Ishikawa (cell line): ENCODE measurements at regions not wholly inside any gene's neighbourhood (a gene's known extent, or its start where the extent isn't known, plus 50 kb on each side); places are given as distances from the start of the nearest gene placed in this dataset.

Experiments
- CEBPB ChIP-seq: IDR thresholded peaks from 2 replicates; pipeline ENCODE4 v1.6.1; 2012
- CREB1 ChIP-seq: IDR thresholded peaks from 2 replicates; pipeline ENCODE4 v1.6.1; 2012; ENCODE audit warnings: low read depth
- EGR1 ChIP-seq: IDR thresholded peaks from 2 replicates; pipeline ENCODE4 v1.6.1; 2012
- EP300 ChIP-seq: IDR thresholded peaks from 2 replicates; pipeline ENCODE4 v1.6.1; 2012; ENCODE audit warnings: borderline replicate concordance
- FOXM1 ChIP-seq: IDR thresholded peaks from 2 replicates; pipeline ENCODE4 v1.6.1; 2012; ENCODE audit warnings: low read depth, borderline replicate concordance
- NFIC ChIP-seq: IDR thresholded peaks from 2 replicates; pipeline ENCODE4 v1.6.1; 2012
- RAD21 ChIP-seq: IDR thresholded peaks from 2 replicates; pipeline ENCODE4 v1.6.1; 2012; ENCODE audit warnings: low read depth
- TAF1 ChIP-seq: IDR thresholded peaks from 2 replicates; pipeline ENCODE4 v1.6.1; 2012; ENCODE audit warnings: low read depth, mild to moderate bottlenecking
- TCF12 ChIP-seq: IDR thresholded peaks from 2 replicates; pipeline ENCODE4 v1.6.1; 2012; ENCODE audit warnings: low read depth
- TEAD4 ChIP-seq: IDR thresholded peaks from 2 replicates; pipeline ENCODE4 v1.6.1; 2012
- YY1 ChIP-seq: IDR thresholded peaks from 2 replicates; pipeline ENCODE4 v1.6.1; 2012; ENCODE audit warnings: low read depth
- ZBTB7A ChIP-seq: IDR thresholded peaks from 2 replicates; pipeline ENCODE4 v1.6.1; 2012; ENCODE audit warnings: low read depth
- TF ChIP-seq, protein P1 (sequence below): IDR thresholded peaks from 2 replicates; pipeline ENCODE4 v1.6.1; 2012
- TF ChIP-seq, protein P2 (sequence below): IDR thresholded peaks from 2 replicates; pipeline ENCODE4 v1.6.1; 2012
- TF ChIP-seq, protein P3 (sequence below): IDR thresholded peaks from 2 replicates; pipeline ENCODE4 v1.6.1; 2012; ENCODE audit warnings: low read depth, mild to moderate bottlenecking

DNA sequence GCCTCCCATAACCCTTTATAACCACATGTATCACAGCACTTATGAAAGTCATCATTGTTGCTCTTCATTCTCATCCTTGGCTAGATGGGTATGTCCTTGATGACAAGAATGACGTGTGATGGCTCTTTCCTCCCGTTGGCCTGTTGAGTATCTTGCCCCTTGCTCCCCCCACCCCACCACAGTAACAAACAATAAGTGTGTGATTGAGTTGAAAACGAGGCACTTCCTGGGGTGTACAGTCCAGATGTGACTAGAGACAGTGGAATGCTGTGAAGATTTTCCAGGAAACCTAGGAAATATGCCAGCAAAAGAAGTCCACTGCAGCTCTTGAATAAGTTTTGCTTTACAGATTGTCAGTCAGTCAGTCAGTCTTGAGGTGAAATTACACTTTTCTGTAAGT, 262.5 kb downstream of the ELAVL2 start:
- TF ChIP-seq, protein P1, sequence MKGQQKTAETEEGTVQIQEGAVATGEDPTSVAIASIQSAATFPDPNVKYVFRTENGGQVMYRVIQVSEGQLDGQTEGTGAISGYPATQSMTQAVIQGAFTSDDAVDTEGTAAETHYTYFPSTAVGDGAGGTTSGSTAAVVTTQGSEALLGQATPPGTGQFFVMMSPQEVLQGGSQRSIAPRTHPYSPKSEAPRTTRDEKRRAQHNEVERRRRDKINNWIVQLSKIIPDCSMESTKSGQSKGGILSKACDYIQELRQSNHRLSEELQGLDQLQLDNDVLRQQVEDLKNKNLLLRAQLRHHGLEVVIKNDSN = no peak
- TF ChIP-seq CREB1 (no peak), EP300 (no peak)

DNA sequence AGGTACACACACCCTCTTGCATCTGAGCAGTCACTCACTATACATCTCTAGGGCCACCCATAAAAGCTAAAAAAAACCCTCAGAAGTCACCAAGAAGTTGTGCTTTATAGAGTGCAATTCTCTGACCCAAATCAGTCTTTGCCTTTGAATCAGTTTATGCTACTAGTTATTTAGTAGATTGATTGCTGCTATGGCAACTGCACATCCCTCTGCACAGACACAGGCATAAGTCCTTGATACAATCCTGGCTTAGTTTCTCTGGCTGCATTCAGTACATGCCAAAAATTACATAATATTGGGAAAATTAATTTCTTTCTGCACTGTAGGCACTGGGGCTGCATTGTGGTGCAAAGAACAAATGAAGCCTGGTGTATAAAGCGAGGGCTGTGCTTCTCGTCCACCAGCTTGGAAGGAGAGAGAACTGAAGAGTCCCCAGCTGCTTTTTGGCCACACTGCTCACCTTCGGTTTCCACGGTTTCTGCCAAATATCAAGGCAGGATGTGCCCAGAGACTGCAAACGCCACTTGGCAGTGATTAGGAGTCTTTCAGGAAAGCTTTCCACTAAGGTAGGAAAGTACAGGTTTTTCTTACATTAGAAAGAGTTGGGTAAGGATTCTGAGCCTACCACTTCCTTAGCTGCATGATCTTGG, 258.4 kb downstream of the ELAVL2 start:
- TF ChIP-seq FOXM1 = no peak
- TF ChIP-seq EGR1 = no peak
- TF ChIP-seq RAD21 = no peak
- no peak for TF ChIP-seq NFIC
- no peak for TF ChIP-seq CREB1
- TF ChIP-seq, protein P1 = no peak
- TF ChIP-seq ZBTB7A = no peak
- TF ChIP-seq TAF1 = no peak
- no peak for TF ChIP-seq EP300
- TF ChIP-seq CEBPB = no peak
- TF ChIP-seq TEAD4 = no peak
- TF ChIP-seq, protein P2, sequence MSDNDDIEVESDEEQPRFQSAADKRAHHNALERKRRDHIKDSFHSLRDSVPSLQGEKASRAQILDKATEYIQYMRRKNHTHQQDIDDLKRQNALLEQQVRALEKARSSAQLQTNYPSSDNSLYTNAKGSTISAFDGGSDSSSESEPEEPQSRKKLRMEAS = no peak
- no peak for TF ChIP-seq YY1

DNA sequence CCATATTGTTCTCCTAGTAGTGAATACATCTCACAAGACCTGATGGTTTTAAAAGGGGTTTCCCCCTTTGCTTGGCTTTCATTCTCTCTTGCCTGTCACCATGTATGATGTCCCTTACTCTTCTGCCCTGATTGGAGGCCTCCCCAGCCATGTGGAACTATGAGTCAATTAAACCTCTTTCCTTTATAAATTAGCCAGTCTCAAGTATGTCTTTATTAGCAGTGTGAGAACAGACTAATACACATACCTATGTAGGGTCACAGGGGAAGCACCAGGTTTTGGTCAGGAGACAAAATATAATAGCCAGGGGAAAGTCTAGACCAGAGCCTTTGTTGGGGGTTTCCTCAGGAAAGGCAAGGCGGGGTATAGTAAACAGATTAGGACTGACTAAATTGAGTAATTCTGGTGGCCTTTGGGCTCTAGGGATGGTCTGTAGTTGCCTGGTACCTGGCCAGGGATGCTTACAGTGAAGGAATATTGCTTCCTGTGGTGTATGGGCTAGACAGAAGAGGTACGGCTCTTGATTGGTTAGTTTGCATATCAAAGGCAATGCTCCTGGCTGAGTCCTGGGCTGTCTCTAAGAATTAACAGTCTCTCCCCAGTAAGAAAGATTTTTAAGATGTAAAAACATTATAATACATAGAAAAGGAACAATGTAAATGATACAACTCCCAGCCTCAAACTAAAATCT, 254.5 kb downstream of the ELAVL2 start:
- TF ChIP-seq CREB1 = no peak
- TF ChIP-seq NFIC = no peak
- TF ChIP-seq, protein P3, sequence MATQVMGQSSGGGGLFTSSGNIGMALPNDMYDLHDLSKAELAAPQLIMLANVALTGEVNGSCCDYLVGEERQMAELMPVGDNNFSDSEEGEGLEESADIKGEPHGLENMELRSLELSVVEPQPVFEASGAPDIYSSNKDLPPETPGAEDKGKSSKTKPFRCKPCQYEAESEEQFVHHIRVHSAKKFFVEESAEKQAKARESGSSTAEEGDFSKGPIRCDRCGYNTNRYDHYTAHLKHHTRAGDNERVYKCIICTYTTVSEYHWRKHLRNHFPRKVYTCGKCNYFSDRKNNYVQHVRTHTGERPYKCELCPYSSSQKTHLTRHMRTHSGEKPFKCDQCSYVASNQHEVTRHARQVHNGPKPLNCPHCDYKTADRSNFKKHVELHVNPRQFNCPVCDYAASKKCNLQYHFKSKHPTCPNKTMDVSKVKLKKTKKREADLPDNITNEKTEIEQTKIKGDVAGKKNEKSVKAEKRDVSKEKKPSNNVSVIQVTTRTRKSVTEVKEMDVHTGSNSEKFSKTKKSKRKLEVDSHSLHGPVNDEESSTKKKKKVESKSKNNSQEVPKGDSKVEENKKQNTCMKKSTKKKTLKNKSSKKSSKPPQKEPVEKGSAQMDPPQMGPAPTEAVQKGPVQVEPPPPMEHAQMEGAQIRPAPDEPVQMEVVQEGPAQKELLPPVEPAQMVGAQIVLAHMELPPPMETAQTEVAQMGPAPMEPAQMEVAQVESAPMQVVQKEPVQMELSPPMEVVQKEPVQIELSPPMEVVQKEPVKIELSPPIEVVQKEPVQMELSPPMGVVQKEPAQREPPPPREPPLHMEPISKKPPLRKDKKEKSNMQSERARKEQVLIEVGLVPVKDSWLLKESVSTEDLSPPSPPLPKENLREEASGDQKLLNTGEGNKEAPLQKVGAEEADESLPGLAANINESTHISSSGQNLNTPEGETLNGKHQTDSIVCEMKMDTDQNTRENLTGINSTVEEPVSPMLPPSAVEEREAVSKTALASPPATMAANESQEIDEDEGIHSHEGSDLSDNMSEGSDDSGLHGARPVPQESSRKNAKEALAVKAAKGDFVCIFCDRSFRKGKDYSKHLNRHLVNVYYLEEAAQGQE = no peak
- TF ChIP-seq EGR1 = no peak
- TF ChIP-seq, protein P2 = no peak
- TF ChIP-seq YY1 = no peak
- TF ChIP-seq RAD21 = no peak
- TF ChIP-seq ZBTB7A = no peak
- TF ChIP-seq TCF12 = no peak
- TF ChIP-seq, protein P1 = no peak
- no peak for TF ChIP-seq TEAD4
- no peak for TF ChIP-seq EP300
- TF ChIP-seq CEBPB = no peak

DNA sequence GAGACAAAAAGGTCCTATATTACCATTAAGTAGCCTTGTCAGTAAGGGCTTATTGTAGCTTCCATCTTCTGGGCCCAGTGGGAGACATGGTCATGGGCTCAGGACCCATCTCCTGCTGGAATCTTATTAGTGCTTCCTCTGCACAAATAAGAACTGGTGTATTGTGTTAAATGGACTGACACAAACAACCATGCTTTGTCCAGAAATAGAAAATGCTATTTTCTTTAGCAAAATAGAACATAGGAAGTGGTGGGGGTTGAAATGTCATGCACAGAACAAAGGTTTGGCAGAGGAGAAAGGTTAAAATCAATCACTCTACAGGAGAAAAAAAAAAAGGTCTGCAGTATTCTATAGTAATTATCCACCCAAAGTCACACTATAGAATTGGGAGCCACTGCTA, 252.2 kb downstream of the ELAVL2 start:
- TF ChIP-seq FOXM1 = no peak
- TF ChIP-seq, protein P2 = no peak
- no peak for TF ChIP-seq TEAD4

DNA sequence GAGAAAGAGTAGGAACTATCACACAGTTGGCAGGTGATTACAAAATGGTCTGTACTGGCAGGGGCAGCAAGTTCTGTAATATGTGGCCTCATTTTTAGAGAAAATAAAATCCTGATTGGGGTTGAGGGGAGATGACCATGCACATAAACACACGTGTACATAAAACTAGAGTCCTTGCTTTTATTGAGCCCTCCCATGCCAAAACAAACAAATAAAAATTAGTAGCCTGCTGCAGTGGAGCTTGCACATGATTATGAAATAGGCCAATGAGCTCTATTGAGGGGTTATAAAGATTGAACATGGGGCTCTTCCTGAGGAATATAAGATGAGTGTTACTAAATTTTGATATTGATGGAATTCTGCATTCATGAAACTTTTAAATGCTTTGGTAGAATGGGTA, 248.4 kb downstream of the ELAVL2 start:
- TF ChIP-seq EGR1 = no peak
- no peak for TF ChIP-seq CREB1
- no peak for TF ChIP-seq CEBPB

DNA sequence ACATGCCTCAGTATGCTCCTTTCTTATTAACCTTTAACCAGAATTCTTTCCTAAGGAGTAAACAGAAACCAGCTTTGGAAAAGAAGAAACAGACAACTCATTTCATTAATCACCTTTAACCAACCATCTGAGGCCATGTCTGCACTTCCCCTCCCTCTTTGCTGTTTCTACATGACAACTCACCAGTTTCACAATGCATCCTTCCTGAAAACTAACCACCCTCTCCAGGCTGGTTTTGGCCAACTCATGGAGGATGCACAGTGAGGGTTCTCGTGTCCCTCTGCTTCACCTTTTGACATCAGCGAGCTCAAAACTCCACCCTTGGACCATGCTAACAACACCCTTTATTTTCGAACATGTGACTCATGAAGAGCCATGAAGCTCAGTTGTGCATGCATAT, 244.1 kb downstream of the ELAVL2 start:
- TF ChIP-seq, protein P3 = no peak
- TF ChIP-seq TAF1 (no peak), CEBPB (no peak), TCF12 (no peak), TEAD4 (no peak), RAD21 (no peak), EGR1 (no peak)
